ENCODE measurements at regions not wholly inside any gene's neighbourhood (a gene's known extent, or its start where the extent isn't known, plus 50 kb on each side); places are given as distances from the start of the nearest gene placed in this dataset.

DNA sequence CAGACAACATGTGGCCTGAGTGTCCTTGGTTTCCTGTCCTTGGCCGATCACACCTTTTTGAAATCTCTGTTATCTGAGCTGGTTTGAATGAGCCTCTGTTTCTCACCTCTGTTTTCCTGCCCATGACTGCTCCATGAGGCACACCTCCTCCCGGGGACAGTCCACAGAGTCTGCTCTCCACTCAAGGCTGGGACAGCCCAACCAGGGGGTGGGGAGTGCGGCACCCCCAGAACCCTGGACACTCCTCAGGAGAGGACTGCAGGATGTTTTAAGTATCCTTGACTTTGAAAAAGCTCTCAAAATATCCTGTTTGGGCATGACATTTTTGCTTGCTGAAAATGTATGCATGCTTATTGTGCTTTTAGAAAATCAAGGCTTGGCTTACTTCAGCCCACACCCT lies 333.0 kb upstream of the N4BP1 start:
- no peak for ATAC-seq (ENCODE audit: insufficient read depth, low FRiP score)
- peaks cover 0 to 2% (median 0%) of the 10 kb centered on the region in 3 donors for H3K27me3 ChIP-seq (ENCODE audit: control insufficient read depth in 3 of 3, insufficient read depth in 3 of 3, low read length in 2 of 3)
- no peak overlapping the region for H3K9ac ChIP-seq (ENCODE audit: insufficient read depth in 1 of 2, low read length in 2 of 2)
- no peaks in the 10 kb centered on the region for H3K36me3 ChIP-seq (ENCODE audit: control insufficient read depth in 4 of 4, insufficient read depth in 4 of 4, low read length in 4 of 4)
- TF ChIP-seq, protein P1, sequence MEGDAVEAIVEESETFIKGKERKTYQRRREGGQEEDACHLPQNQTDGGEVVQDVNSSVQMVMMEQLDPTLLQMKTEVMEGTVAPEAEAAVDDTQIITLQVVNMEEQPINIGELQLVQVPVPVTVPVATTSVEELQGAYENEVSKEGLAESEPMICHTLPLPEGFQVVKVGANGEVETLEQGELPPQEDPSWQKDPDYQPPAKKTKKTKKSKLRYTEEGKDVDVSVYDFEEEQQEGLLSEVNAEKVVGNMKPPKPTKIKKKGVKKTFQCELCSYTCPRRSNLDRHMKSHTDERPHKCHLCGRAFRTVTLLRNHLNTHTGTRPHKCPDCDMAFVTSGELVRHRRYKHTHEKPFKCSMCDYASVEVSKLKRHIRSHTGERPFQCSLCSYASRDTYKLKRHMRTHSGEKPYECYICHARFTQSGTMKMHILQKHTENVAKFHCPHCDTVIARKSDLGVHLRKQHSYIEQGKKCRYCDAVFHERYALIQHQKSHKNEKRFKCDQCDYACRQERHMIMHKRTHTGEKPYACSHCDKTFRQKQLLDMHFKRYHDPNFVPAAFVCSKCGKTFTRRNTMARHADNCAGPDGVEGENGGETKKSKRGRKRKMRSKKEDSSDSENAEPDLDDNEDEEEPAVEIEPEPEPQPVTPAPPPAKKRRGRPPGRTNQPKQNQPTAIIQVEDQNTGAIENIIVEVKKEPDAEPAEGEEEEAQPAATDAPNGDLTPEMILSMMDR (IDR thresholded peaks at IDR 0.05; ENCODE audit: control extremely low read depth, extremely low read depth), result no peak
- no peak overlapping the region for H3K27ac ChIP-seq (ENCODE audit: low read depth in 1 of 2, low read length in 1 of 2)
- 66 to 70% methylated on average over 3 of the region's 3 CpGs for WGBS, 2 donors
- no peak overlapping the region for H3K4me3 ChIP-seq
- no peak for DNase-seq
- peaks cover 0 to 4% (median 0%) of the 10 kb centered on the region in 5 donors for H3K4me1 ChIP-seq (ENCODE audit: control insufficient read depth in 5 of 5, insufficient read depth in 5 of 5, low read length in 5 of 5)
- H3K9me3 ChIP-seq (ENCODE audit: control insufficient read depth in 4 of 4, insufficient read depth in 3 of 4, low read length in 3 of 4), result peaks cover 0 to 2% (median 0%) of the 10 kb centered on the region in 4 donors

DNA sequence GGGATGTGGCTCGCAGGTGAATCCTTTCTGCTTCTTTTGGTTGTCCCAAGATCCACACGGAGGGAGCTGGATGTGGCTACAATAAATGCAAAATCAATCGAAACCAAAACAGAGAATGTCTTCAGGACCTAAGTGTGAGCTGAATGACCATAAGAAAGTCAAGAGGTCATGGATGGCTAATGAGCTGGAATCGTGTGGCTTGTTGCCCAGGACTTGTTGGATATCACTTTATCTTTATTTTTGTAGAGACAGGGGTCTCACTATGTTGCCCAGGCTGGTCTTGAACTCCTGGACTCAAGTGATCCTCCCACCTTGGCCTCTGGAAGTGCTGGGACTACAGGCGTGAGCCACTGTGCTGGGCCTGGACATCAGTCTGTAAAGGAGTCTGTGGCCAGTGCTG lies 326.8 kb upstream of the N4BP1 start:
- H3K27me3 ChIP-seq (ENCODE audit: control insufficient read depth in 3 of 3, insufficient read depth in 3 of 3, low read length in 2 of 3), result peaks cover 0 to under 1% (median 0%) of the 10 kb centered on the region in 3 donors
- DNase-seq (no peak), ATAC-seq (ENCODE audit: insufficient read depth, low FRiP score) (no peak)
- H3K36me3 ChIP-seq (ENCODE audit: control insufficient read depth in 4 of 4, insufficient read depth in 4 of 4, low read length in 4 of 4), result no peaks in the 10 kb centered on the region
- TF ChIP-seq, protein P1 (IDR thresholded peaks at IDR 0.05; ENCODE audit: control extremely low read depth, extremely low read depth), result no peak
- no peak overlapping the region for H3K9ac ChIP-seq (ENCODE audit: insufficient read depth in 1 of 2, low read length in 2 of 2)
- H3K9me3 ChIP-seq (ENCODE audit: control insufficient read depth in 4 of 4, insufficient read depth in 3 of 4, low read length in 3 of 4), result peaks cover 0 to 9% (median 0%) of the 10 kb centered on the region in 4 donors
- H3K4me1 ChIP-seq (ENCODE audit: control insufficient read depth in 5 of 5, insufficient read depth in 5 of 5, low read length in 5 of 5), result no peaks in the 10 kb centered on the region
- H3K27ac ChIP-seq (ENCODE audit: low read depth in 1 of 2, low read length in 1 of 2), result no peak overlapping the region
- H3K4me3 ChIP-seq, result no peak overlapping the region
- 83 to 86% methylated on average over 5 of the region's 5 CpGs for WGBS, 2 donors

DNA sequence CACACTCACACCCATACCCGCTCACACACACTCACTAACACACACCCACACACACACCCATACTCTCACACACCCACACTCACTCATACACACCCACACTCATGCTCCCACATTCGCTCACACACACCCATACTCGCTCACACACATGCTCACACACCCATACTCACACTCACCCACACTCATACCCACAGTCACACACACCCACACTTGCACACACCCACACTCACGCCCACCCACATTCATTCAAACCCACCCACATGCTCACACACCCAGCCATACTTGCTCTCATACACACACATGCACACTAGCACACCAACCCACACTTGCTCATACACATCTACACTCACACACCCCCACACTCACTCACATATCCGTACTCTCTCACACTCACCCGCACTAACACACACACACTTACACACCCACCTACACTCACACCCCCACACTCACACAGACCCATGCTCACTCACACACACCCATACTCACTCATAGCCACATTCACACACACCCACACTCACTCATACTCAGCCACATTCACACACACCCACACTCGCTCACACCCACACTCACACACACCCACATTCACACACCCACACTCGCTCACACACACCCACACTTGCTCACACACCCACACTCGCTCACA lies 322.4 kb upstream of the N4BP1 start:
- Histone ChIP-seq H3K4me3 (no peak overlapping the region), H3K9ac (ENCODE audit: insufficient read depth in 1 of 2, low read length in 2 of 2) (no peak overlapping the region), H3K36me3 (ENCODE audit: control insufficient read depth in 4 of 4, insufficient read depth in 4 of 4, low read length in 4 of 4) (no peaks in the 10 kb centered on the region), H3K27ac (ENCODE audit: low read depth in 1 of 2, low read length in 1 of 2) (no peak overlapping the region), H3K9me3 (ENCODE audit: control insufficient read depth in 4 of 4, insufficient read depth in 3 of 4, low read length in 3 of 4) (peaks cover 0 to 12% (median 0%) of the 10 kb centered on the region in 4 donors), H3K4me1 (ENCODE audit: control insufficient read depth in 5 of 5, insufficient read depth in 5 of 5, low read length in 5 of 5) (no peaks in the 10 kb centered on the region), H3K27me3 (ENCODE audit: control insufficient read depth in 3 of 3, insufficient read depth in 3 of 3, low read length in 2 of 3) (no peaks in the 10 kb centered on the region)
- TF ChIP-seq, protein P1 (IDR thresholded peaks at IDR 0.05; ENCODE audit: control extremely low read depth, extremely low read depth), result no peak
- DNase-seq (no peak), ATAC-seq (ENCODE audit: insufficient read depth, low FRiP score) (no peak)
- WGBS, 2 donors, result 79 to 82% methylated on average over 9 of the region's 9 CpGs
